Caco-2 (cell line): ENCODE measurements at regions not wholly inside any gene's neighbourhood (a gene's known extent, or its start where the extent isn't known, plus 50 kb on each side); places are given as distances from the start of the nearest gene placed in this dataset.
A peak's percentile ranks its signal among the peaks of the same experiment; 100 is the strongest.

Experiments
- BruUV-seq: library from RNA; stranded (reverse); fragments of 400-500 nt; replicated peaks from 2 replicates; lab custom pipeline; 2021; lab: Mats Ljungman, UMichigan
- CTCF ChIA-PET: fragments of 300-600 bp; sonication (Branson Sonifier 250); formaldehyde crosslinking; loops from one replicate; lab custom pipeline; 2022; ENCODE audit warnings: antibody characterized with exemption; lab: Charles Lee
- POLR2A ChIA-PET: fragments of 300-600 bp; sonication (Branson Sonifier 250); formaldehyde crosslinking; loops from one replicate; lab custom pipeline; 2022; ENCODE audit warnings: antibody characterized with exemption; lab: Charles Lee
- DNase-seq, 2 experiments: peaks; one replicate each; pipeline versions ENCODE4 v3.0.0 to v3.0.0-alpha.2; 2020 to 2022
- H3K27me3 ChIP-seq: replicated peaks from 2 replicates; pipeline ENCODE4 v1.6.0; 2011; ENCODE audit warnings: low read length; ENCODE audit not compliant: control insufficient read depth, insufficient read depth
- H3K36me3 ChIP-seq: 2 replicates; pipeline ENCODE4 v1.5.1; 2011; ENCODE audit warnings: low read length; ENCODE audit not compliant: control insufficient read depth, insufficient read depth
- H3K4me1 ChIP-seq: fragments of 250-450 bp; sonication (Bioruptor Pico); 2 replicates; pipeline ENCODE4 v1.5.1; 2020; ENCODE audit warnings: mild to moderate bottlenecking
- H3K4me3 ChIP-seq: 2 replicates; pipeline ENCODE4 v1.5.1; 2011; ENCODE audit warnings: low read depth, mild to moderate bottlenecking, control low read depth, low read length
- H3K9me3 ChIP-seq: fragments of 250-450 bp; sonication (Bioruptor Pico); 2 replicates; pipeline ENCODE4 v1.5.1; 2020; ENCODE audit warnings: mild to moderate bottlenecking, moderate library complexity
- H3K27ac Mint-ChIP-seq: one replicate; pipeline ENCODE4 v1.8.0; 2022; ENCODE audit warnings: mixed read lengths; ENCODE audit not compliant: unreplicated experiment
- H3K27me3 Mint-ChIP-seq: one replicate; pipeline ENCODE4 v1.8.0; 2022; ENCODE audit warnings: mixed read lengths; ENCODE audit not compliant: insufficient read depth, unreplicated experiment
- H3K36me3 Mint-ChIP-seq: one replicate; pipeline ENCODE4 v1.8.0; 2022; ENCODE audit warnings: mild to moderate bottlenecking, mixed read lengths; ENCODE audit not compliant: insufficient read depth, unreplicated experiment
- H3K4me1 Mint-ChIP-seq: one replicate; pipeline ENCODE4 v1.8.0; 2022; ENCODE audit warnings: low read depth, mixed read lengths; ENCODE audit not compliant: unreplicated experiment
- H3K4me3 Mint-ChIP-seq: one replicate; pipeline ENCODE4 v1.8.0; 2022; ENCODE audit warnings: mild to moderate bottlenecking, moderate library complexity, mixed read lengths; ENCODE audit not compliant: unreplicated experiment
- H3K9me3 Mint-ChIP-seq: one replicate; pipeline ENCODE4 v1.8.0; 2022; ENCODE audit warnings: mixed read lengths; ENCODE audit not compliant: unreplicated experiment
- intact Hi-C: fragments of 100-400 bp; cut with micrococcal nuclease; formaldehyde crosslinking; loops from one replicate; pipeline ENCODE4 v1.10.0; 2022; ENCODE audit not compliant: unreplicated experiment
- TF ChIP-seq, protein P1 (sequence below), 2 experiments: fragments of 200-600 bp in 1 of 2; IDR thresholded peaks; 1 replicate in 1 of 2; 2 replicates in 1 of 2; pipeline versions ENCODE4 v1.5.1 to v1.8.0; 2011 to 2022; ENCODE audit warnings: antibody characterized with exemption in 1 of 2, control low read depth in 1 of 2, inconsistent platforms in 1 of 2, low read depth in 1 of 2, low read length in 1 of 2, mild to moderate bottlenecking in 1 of 2, moderate library complexity in 1 of 2; ENCODE audit not compliant: insufficient read depth in 1 of 2, severe bottlenecking in 1 of 2, unreplicated experiment in 1 of 2

DNA sequence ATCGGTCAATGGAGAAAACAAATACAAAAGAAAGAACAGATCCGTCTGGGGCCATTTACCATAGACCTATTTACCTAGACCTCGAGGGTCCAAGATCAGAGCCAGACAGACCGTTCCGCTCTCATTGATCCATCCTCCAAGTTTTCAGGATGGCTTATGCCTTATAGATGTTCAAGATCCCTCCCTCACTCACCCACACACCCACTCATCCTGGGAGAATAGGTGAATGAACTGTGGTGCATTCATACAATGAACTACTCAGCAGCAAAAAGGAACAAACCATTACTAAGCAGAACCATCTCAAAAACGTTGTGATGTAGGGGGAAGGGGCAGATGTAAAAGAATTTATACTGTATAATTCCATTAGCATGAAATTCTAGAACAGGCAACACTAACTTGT, 125.1 kb upstream of the RREB1 start:
- H3K27me3 Mint-ChIP-seq, result no peaks in the 10 kb centered on the region
- Histone ChIP-seq H3K27me3 (no peaks in the 10 kb centered on the region), H3K4me1 (peaks cover 5% of the 10 kb centered on the region; the same call in 1 of the 2 replicates), H3K4me3 (no peak overlapping the region), H3K9me3 (no peaks in the 10 kb centered on the region), H3K36me3 (no peaks in the 10 kb centered on the region)
- TF ChIP-seq, protein P1, sequence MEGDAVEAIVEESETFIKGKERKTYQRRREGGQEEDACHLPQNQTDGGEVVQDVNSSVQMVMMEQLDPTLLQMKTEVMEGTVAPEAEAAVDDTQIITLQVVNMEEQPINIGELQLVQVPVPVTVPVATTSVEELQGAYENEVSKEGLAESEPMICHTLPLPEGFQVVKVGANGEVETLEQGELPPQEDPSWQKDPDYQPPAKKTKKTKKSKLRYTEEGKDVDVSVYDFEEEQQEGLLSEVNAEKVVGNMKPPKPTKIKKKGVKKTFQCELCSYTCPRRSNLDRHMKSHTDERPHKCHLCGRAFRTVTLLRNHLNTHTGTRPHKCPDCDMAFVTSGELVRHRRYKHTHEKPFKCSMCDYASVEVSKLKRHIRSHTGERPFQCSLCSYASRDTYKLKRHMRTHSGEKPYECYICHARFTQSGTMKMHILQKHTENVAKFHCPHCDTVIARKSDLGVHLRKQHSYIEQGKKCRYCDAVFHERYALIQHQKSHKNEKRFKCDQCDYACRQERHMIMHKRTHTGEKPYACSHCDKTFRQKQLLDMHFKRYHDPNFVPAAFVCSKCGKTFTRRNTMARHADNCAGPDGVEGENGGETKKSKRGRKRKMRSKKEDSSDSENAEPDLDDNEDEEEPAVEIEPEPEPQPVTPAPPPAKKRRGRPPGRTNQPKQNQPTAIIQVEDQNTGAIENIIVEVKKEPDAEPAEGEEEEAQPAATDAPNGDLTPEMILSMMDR (IDR thresholded peaks at IDR 0.05; ENCODE audit: insufficient read depth in 1 of 2, low read depth in 1 of 2, low read length in 1 of 2, severe bottlenecking in 1 of 2, unreplicated experiment in 1 of 2), result no peak
- ChIA-PET CTCF (no interaction called here), POLR2A (no interaction called here)
- no peaks in the 10 kb centered on the region for H3K36me3 Mint-ChIP-seq
- DNase-seq, result no peak
- H3K9me3 Mint-ChIP-seq, result no peaks in the 10 kb centered on the region
- no peak overlapping the region for H3K4me3 Mint-ChIP-seq
- no TSS peak for BruUV-seq
- no peak overlapping the region for H3K27ac Mint-ChIP-seq
- intact Hi-C loops, result no loop called here
- peaks cover 19% of the 10 kb centered on the region for H3K4me1 Mint-ChIP-seq

DNA sequence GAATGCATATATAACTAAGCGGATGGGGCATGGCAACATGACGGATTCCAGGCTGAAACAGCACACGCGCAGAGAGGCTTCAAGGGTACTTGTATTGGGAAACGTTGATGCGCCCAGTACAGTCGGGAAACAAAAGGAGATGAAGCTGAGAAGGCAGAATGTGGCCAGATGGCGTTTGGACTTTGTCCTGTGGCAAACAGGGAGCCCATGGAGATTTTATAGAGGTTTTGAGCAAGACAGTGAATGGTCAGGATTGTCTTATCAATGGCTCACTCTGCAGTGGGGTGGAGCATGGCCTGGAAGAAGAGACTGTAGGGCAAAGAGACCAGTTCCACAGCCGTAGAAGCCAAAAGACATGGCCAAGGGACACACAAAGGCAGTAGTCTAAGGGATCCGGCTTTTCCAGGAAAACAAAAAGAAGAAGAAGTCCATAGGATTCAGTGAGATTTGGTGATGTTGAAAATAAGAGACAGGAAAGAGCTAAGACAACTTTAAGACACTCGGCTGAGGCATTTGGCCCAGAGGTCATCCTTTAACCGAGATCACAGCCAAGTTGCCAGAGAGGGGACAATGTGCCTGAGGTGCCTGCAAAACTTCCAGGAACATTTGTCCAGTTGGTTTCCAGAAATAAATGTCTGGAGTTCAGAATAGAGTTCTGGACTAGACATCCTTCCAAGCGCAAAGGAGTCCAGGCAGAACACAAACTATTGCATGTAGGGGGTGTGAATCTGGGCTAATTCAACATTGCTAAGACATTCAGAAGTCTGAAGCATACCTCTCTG, 123.0 kb upstream of the RREB1 start:
- no peaks in the 10 kb centered on the region for H3K27me3 Mint-ChIP-seq
- CTCF ChIA-PET, result no interaction called here
- TF ChIP-seq, protein P1 (IDR thresholded peaks at IDR 0.05; ENCODE audit: insufficient read depth in 1 of 2, low read depth in 1 of 2, low read length in 1 of 2, severe bottlenecking in 1 of 2, unreplicated experiment in 1 of 2), result no peak
- no TSS peak for BruUV-seq
- H3K9me3 Mint-ChIP-seq, result no peaks in the 10 kb centered on the region
- POLR2A ChIA-PET, result no interaction called here
- peak; percentile 23 to 45 for DNase-seq
- peaks cover 14% of the 10 kb centered on the region for H3K4me1 Mint-ChIP-seq
- peak overlapping the region; percentile 9 for H3K27ac Mint-ChIP-seq
- Histone ChIP-seq H3K9me3 (no peaks in the 10 kb centered on the region), H3K4me3 (no peak overlapping the region), H3K36me3 (no peaks in the 10 kb centered on the region), H3K4me1 (peaks cover 5% of the 10 kb centered on the region; the same call in 1 of the 2 replicates), H3K27me3 (no peaks in the 10 kb centered on the region)
- no peak overlapping the region for H3K4me3 Mint-ChIP-seq
- no peaks in the 10 kb centered on the region for H3K36me3 Mint-ChIP-seq
- intact Hi-C loops, result no loop called here

DNA sequence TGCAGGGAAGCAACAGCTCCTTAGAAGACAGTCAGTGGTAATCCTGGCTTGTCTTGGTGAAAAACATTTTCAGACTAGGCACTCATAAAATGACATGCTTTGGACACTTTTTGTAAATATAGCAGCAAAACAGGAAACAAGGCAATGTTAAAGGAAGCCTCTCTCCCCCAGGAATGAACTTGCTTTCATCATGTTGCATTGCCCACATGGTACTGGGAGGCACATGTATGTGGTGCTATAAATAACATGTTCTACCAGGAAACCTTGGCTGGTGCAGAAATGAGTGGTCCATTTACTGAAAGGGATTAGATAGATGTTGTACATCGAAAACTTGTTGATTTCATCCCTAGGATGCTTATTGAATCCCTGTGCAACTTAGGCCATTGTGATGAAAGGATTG, 121.4 kb upstream of the RREB1 start:
- no peaks in the 10 kb centered on the region for H3K27me3 Mint-ChIP-seq
- TF ChIP-seq, protein P1 (IDR thresholded peaks at IDR 0.05; ENCODE audit: insufficient read depth in 1 of 2, low read depth in 1 of 2, low read length in 1 of 2, severe bottlenecking in 1 of 2, unreplicated experiment in 1 of 2), result no peak
- POLR2A ChIA-PET, result no interaction called here
- CTCF ChIA-PET, result interaction anchor here (0.6 kb wide), 1 partner anchor 439 kb away, joined by 3 read pairs; no protein-coding TSS in a partner anchor
- Histone ChIP-seq H3K36me3 (no peaks in the 10 kb centered on the region), H3K4me3 (no peak overlapping the region), H3K4me1 (peaks cover 5% of the 10 kb centered on the region; the same call in 1 of the 2 replicates), H3K27me3 (no peaks in the 10 kb centered on the region), H3K9me3 (no peaks in the 10 kb centered on the region)
- no peak overlapping the region for H3K4me3 Mint-ChIP-seq
- no peak overlapping the region for H3K27ac Mint-ChIP-seq
- H3K36me3 Mint-ChIP-seq, result no peaks in the 10 kb centered on the region
- H3K4me1 Mint-ChIP-seq, result peaks cover 14% of the 10 kb centered on the region
- intact Hi-C loops, result no loop called here
- no peaks in the 10 kb centered on the region for H3K9me3 Mint-ChIP-seq
- no peak for DNase-seq
- BruUV-seq, result no TSS peak
